HEK293 (cell line): ENCODE measurements at regions not wholly inside any gene's neighbourhood (a gene's known extent, or its start where the extent isn't known, plus 50 kb on each side); places are given as distances from the start of the nearest gene placed in this dataset.
"Not testable (repeated sequence)": the region's sequence is repeated elsewhere in the genome, so short reads cannot be mapped to it uniquely, and the experiment has no call there.

ENCODE experiments used
- CTCF ChIA-PET: fragments of 350-600 bp; formaldehyde crosslinking; extraction: SDS; loops from one replicate; lab custom pipeline; 2021; ENCODE audit warnings: antibody characterized with exemption; lab: Yijun Ruan, JAX
- POLR2A ChIA-PET: fragments of 300-600 bp; formaldehyde crosslinking; extraction: SDS; loops from one replicate; lab custom pipeline; 2020; ENCODE audit warnings: antibody characterized with exemption, inconsistent platforms; lab: Yijun Ruan, JAX
- H3K27ac ChIP-seq: fragments of 200-500 bp; sonication (Bioruptor generic); 2 replicates; pipeline ENCODE4 v1.5.1; 2014; ENCODE audit warnings: low read depth, low read length, control low read depth, inconsistent platforms; ENCODE audit errors: extremely low read depth
- H3K36me3 ChIP-seq, 2 experiments: fragments of 200-500 bp in 1 of 2; sonication (Bioruptor generic) in 1 of 2; 1 replicate in 1 of 2; 2 replicates in 1 of 2; pipeline ENCODE4 v1.5.1; 2014 to 2017; ENCODE audit warnings: inconsistent platforms in 2 of 2, low read length in 2 of 2; ENCODE audit not compliant: control insufficient read depth in 2 of 2, insufficient read depth in 1 of 2
- H3K4me1 ChIP-seq: fragments of 200-500 bp; sonication (Bioruptor generic); 2 replicates; pipeline ENCODE4 v1.5.1; 2014; ENCODE audit warnings: mild to moderate bottlenecking, low read length, inconsistent platforms; ENCODE audit not compliant: control insufficient read depth, insufficient read depth
- H3K4me3 ChIP-seq: 2 replicates; pipeline ENCODE4 v1.5.1; 2011; ENCODE audit warnings: low read depth, mild to moderate bottlenecking, control low read depth, low read length, moderate library complexity
- H3K9me3 ChIP-seq: fragments of 200-500 bp; sonication (Bioruptor generic); 2 replicates; pipeline ENCODE4 v1.5.1; 2014; ENCODE audit warnings: low read depth, low read length, inconsistent platforms; ENCODE audit not compliant: control insufficient read depth, insufficient read depth
- BCL11B ChIP-seq: fragments of 450-650 bp; formaldehyde crosslinking; IDR thresholded peaks from 2 replicates; pipeline ENCODE4 v1.5.1; 2016; ENCODE audit warnings: low read depth, missing biosample characterization, missing genetic modification characterization
- KLF7 ChIP-seq: fragments of 450-650 bp; formaldehyde crosslinking; IDR thresholded peaks from 2 replicates; pipeline ENCODE4 v1.5.1; 2016; ENCODE audit warnings: missing biosample characterization, missing genetic modification characterization, borderline replicate concordance
- RBAK ChIP-seq: fragments of 450-650 bp; formaldehyde crosslinking; IDR thresholded peaks from 2 replicates; pipeline ENCODE4 v1.5.1; 2016; ENCODE audit warnings: missing biosample characterization, missing genetic modification characterization
- TRIM28 ChIP-seq: IDR thresholded peaks from 2 replicates; pipeline ENCODE4 v1.6.1; 2011; ENCODE audit warnings: low read length, control low read depth, borderline replicate concordance
- ZNF184 ChIP-seq: fragments of 450-650 bp; IDR thresholded peaks from 2 replicates; pipeline ENCODE4 v1.5.1; 2018; ENCODE audit warnings: missing biosample characterization, mild to moderate bottlenecking, missing genetic modification characterization
- ZNF211 ChIP-seq: fragments of 450-650 bp; formaldehyde crosslinking; IDR thresholded peaks from 2 replicates; pipeline ENCODE4 v1.5.1; 2016; ENCODE audit warnings: low read depth, missing biosample characterization, missing genetic modification characterization
- ZNF248 ChIP-seq: fragments of 450-650 bp; formaldehyde crosslinking; IDR thresholded peaks from 2 replicates; pipeline ENCODE4 v1.5.1; 2017; ENCODE audit warnings: missing biosample characterization, missing genetic modification characterization
- ZNF274 ChIP-seq, 2 experiments: fragments of 200-500 bp in 1 of 2; fragments of 450-650 bp in 1 of 2; sonication (Bioruptor generic) in 1 of 2; formaldehyde crosslinking in 1 of 2; IDR thresholded peaks; 2 replicates each; pipeline versions ENCODE4 v1.5.1 to v1.6.1; 2014 to 2016; ENCODE audit warnings: borderline replicate concordance in 1 of 2, inconsistent platforms in 1 of 2, low read length in 1 of 2, missing biosample characterization in 1 of 2, missing genetic modification characterization in 1 of 2
- ZNF426 ChIP-seq: fragments of 450-650 bp; formaldehyde crosslinking; IDR thresholded peaks from 2 replicates; pipeline ENCODE4 v1.5.1; 2017; ENCODE audit warnings: missing biosample characterization, missing genetic modification characterization, mild to moderate bottlenecking, inconsistent platforms, moderate library complexity
- ZNF48 ChIP-seq: fragments of 450-650 bp; formaldehyde crosslinking; IDR thresholded peaks from 2 replicates; pipeline ENCODE4 v1.5.1; 2016; ENCODE audit warnings: missing biosample characterization, missing genetic modification characterization
- ZNF777 ChIP-seq: fragments of 450-650 bp; formaldehyde crosslinking; IDR thresholded peaks from 2 replicates; pipeline ENCODE4 v1.5.1; 2017; ENCODE audit warnings: missing biosample characterization, missing genetic modification characterization, borderline replicate concordance
- ZNF843 ChIP-seq: fragments of 450-650 bp; formaldehyde crosslinking; IDR thresholded peaks from 2 replicates; pipeline ENCODE4 v1.5.1; 2016; ENCODE audit warnings: missing biosample characterization, missing genetic modification characterization
- TF ChIP-seq, protein P1 (sequence below): sonication (generic); formaldehyde crosslinking; IDR thresholded peaks from 2 replicates; pipeline ENCODE4 v1.8.1; 2022; ENCODE audit warnings: mild to moderate bottlenecking, moderate library complexity, missing genetic modification reagents
- TF ChIP-seq, protein P2 (sequence below): fragments of 450-650 bp; formaldehyde crosslinking; IDR thresholded peaks from 2 replicates; pipeline ENCODE4 v1.5.1; 2016; ENCODE audit warnings: missing biosample characterization, missing genetic modification characterization
- TF ChIP-seq, protein P3 (sequence below): fragments of 450-650 bp; formaldehyde crosslinking; optimal IDR thresholded peaks from 2 replicates; pipeline ENCODE3; 2016; ENCODE audit warnings: missing biosample characterization, mild to moderate bottlenecking, missing genetic modification characterization
- TF ChIP-seq, protein P4 (sequence below): fragments of 450-650 bp; formaldehyde crosslinking; conservative IDR thresholded peaks from 2 replicates; pipeline ENCODE4 v1.5.1; 2016; ENCODE audit warnings: low read depth, missing biosample characterization, missing genetic modification characterization

DNA sequence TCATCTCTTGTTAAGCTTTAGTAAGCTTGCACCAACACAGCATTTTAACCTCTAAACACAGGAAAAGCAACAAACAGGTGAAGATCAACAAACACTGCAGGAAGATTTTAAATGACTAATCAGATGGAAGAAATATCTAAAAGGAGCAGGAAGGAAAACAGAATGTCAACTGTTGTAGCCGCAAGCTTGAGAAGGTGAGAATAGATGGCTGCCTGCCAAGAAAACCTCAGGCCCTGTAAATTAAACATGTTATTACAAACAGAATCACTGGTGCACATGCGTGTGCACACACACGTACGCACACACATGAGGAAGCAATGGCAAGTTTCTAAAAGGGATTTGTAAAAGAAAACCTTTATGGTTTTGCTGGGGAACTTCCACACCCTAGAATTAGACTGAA, 257.8 kb upstream of the GALNT5 start:
- ChIA-PET CTCF (no interaction called here), POLR2A (no interaction called here)
- H3K4me3 ChIP-seq, result no peak overlapping the region
- no peaks in the 10 kb centered on the region for H3K36me3 ChIP-seq
- H3K9me3 ChIP-seq, result no peaks in the 10 kb centered on the region
- H3K4me1 ChIP-seq, result no peaks in the 10 kb centered on the region
- no peak overlapping the region for H3K27ac ChIP-seq
- TF ChIP-seq KLF7 (tag by site-specific recombination) (no peak), ZNF426 (no peak), ZNF48 (no peak), ZNF274 (IDR thresholded peaks at IDR 0.05; ENCODE audit: low read length) (no peak), ZNF274 (tag by site-specific recombination; IDR thresholded peaks at IDR 0.05; ENCODE audit: borderline replicate concordance) (no peak), BCL11B (tag by site-specific recombination) (no peak), ZNF211 (no peak)
- TF ChIP-seq, protein P1, sequence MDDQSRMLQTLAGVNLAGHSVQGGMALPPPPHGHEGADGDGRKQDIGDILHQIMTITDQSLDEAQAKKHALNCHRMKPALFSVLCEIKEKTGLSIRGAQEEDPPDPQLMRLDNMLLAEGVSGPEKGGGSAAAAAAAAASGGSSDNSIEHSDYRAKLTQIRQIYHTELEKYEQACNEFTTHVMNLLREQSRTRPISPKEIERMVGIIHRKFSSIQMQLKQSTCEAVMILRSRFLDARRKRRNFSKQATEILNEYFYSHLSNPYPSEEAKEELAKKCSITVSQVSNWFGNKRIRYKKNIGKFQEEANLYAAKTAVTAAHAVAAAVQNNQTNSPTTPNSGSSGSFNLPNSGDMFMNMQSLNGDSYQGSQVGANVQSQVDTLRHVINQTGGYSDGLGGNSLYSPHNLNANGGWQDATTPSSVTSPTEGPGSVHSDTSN (CRISPR knock-in tag), result no peak
- TF ChIP-seq, all 188 proteins: peak for 0

DNA sequence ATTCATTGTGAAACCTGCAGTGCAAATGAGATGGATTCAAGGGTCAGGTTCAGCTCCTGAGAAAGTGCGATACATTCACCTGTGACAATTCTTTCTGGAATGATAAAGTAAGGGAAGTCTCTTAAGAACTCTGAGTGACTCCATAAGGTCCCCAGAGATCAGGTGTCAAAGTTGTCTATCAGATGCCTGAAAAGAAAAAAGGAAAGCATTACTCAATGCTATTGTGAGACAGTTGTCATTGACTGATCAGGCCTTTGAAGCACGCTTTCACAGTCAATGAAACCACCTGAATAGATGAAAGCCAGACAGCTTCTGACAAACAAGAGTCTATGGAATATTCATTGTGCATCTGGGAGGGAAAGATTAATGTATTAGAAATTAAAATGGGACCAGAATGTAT, 252.7 kb upstream of the GALNT5 start:
- TF ChIP-seq RBAK (tag by site-specific recombination) (no peak), ZNF184 (tag by site-specific recombination) (no peak), ZNF777 (no peak), ZNF843 (tag by site-specific recombination) (no peak)
- TF ChIP-seq, protein P2, sequence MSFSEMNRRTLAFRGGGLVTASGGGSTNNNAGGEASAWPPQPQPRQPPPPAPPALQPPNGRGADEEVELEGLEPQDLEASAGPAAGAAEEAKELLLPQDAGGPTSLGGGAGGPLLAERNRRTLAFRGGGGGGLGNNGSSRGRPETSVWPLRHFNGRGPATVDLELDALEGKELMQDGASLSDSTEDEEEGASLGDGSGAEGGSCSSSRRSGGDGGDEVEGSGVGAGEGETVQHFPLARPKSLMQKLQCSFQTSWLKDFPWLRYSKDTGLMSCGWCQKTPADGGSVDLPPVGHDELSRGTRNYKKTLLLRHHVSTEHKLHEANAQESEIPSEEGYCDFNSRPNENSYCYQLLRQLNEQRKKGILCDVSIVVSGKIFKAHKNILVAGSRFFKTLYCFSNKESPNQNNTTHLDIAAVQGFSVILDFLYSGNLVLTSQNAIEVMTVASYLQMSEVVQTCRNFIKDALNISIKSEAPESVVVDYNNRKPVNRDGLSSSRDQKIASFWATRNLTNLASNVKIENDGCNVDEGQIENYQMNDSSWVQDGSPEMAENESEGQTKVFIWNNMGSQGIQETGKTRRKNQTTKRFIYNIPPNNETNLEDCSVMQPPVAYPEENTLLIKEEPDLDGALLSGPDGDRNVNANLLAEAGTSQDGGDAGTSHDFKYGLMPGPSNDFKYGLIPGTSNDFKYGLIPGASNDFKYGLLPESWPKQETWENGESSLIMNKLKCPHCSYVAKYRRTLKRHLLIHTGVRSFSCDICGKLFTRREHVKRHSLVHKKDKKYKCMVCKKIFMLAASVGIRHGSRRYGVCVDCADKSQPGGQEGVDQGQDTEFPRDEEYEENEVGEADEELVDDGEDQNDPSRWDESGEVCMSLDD, result no peak
- no peaks in the 10 kb centered on the region for H3K36me3 ChIP-seq
- H3K4me1 ChIP-seq, result no peaks in the 10 kb centered on the region
- H3K27ac ChIP-seq, result no peak overlapping the region
- ChIA-PET CTCF (no interaction called here), POLR2A (no interaction called here)
- no peak overlapping the region for H3K4me3 ChIP-seq
- H3K9me3 ChIP-seq, result no peaks in the 10 kb centered on the region

DNA sequence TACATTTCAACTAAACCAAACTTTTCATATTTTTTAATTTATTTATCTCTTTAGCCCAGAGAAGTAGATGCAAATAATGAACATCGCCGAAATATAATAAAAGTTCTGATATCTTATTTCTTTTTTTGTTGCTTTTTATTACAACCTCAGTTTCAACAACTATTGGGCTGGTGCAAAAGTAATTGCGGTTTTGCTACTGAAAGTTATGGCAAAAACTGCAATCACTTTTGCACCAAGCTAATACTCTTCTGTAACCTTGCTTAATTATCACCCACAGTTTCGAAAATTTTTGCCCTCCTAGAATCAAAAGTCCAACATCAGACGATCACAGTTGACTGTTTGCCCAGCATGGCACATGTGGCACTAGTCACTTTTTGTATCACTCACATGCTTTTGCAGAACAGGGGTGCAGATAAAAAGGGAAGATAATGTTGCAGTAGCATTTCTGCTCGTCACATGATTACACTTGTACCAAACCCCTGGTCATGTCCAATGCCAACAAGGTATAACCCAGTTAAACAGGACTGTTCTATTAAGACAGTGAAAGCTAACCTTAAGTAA, 242.4 kb upstream of the GALNT5 start:
- POLR2A ChIA-PET, result no interaction called here
- TF ChIP-seq, protein P3, sequence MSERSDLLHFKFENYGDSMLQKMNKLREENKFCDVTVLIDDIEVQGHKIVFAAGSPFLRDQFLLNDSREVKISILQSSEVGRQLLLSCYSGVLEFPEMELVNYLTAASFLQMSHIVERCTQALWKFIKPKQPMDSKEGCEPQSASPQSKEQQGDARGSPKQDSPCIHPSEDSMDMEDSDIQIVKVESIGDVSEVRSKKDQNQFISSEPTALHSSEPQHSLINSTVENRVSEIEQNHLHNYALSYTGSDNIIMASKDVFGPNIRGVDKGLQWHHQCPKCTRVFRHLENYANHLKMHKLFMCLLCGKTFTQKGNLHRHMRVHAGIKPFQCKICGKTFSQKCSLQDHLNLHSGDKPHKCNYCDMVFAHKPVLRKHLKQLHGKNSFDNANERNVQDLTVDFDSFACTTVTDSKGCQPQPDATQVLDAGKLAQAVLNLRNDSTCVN (tag by site-specific recombination), result no peak
- no peak for TF ChIP-seq TRIM28
- TF ChIP-seq ZNF248 (tag by site-specific recombination), result no peak
- TF ChIP-seq, protein P4, sequence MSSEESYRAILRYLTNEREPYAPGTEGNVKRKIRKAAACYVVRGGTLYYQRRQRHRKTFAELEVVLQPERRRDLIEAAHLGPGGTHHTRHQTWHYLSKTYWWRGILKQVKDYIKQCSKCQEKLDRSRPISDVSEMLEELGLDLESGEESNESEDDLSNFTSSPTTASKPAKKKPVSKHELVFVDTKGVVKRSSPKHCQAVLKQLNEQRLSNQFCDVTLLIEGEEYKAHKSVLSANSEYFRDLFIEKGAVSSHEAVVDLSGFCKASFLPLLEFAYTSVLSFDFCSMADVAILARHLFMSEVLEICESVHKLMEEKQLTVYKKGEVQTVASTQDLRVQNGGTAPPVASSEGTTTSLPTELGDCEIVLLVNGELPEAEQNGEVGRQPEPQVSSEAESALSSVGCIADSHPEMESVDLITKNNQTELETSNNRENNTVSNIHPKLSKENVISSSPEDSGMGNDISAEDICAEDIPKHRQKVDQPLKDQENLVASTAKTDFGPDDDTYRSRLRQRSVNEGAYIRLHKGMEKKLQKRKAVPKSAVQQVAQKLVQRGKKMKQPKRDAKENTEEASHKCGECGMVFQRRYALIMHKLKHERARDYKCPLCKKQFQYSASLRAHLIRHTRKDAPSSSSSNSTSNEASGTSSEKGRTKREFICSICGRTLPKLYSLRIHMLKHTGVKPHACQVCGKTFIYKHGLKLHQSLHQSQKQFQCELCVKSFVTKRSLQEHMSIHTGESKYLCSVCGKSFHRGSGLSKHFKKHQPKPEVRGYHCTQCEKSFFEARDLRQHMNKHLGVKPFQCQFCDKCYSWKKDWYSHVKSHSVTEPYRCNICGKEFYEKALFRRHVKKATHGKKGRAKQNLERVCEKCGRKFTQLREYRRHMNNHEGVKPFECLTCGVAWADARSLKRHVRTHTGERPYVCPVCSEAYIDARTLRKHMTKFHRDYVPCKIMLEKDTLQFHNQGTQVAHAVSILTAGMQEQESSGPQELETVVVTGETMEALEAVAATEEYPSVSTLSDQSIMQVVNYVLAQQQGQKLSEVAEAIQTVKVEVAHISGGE (tag by site-specific recombination), result no peak
- Histone ChIP-seq H3K4me3 (no peak overlapping the region), H3K4me1 (no peaks in the 10 kb centered on the region), H3K27ac (no peak overlapping the region), H3K36me3 (no peaks in the 10 kb centered on the region), H3K9me3 (no peaks in the 10 kb centered on the region)
- CTCF ChIA-PET, result no interaction called here

DNA sequence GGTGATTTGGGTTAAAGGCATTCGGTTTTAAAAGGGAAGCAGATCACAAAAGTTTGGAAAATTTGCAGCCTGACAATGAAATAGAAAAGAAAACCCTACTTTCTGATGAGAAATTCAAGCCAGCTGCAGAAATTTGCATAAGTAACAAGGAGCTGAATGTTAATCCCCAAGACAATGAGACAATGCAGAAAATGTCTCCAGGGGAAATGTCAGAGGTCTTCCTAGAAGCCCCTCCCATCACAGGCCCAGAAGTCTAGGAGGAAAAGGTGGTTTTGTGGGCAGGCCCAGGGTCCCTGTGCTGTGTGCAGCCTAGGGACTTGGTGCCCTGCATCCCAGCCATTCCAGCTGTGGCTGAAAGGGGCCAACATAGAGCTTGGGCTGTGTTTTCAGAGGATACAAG, 234.2 kb upstream of the GALNT5 start:
- CTCF ChIA-PET, result interaction anchor here (0.8 kb wide), 1 partner anchor 239 kb away, joined by 3 read pairs; no protein-coding TSS in a partner anchor
- H3K4me1 ChIP-seq, POLR2A ChIA-PET, H3K4me3 ChIP-seq, H3K9me3 ChIP-seq, H3K27ac ChIP-seq, H3K36me3 ChIP-seq: not testable (repeated sequence)
